22Rv1 (cell line): ENCODE measurements at regions not wholly inside any gene's neighbourhood (a gene's known extent, or its start where the extent isn't known, plus 50 kb on each side); places are given as distances from the start of the nearest gene placed in this dataset.

ENCODE experiments used
- ZFX ChIP-seq: fragments of 450-650 bp; IDR thresholded peaks from 2 replicates; pipeline ENCODE4 v1.6.1; 2017; ENCODE audit warnings: antibody characterized with exemption, borderline replicate concordance
- TF ChIP-seq, protein P1 (sequence below): fragments of 450-650 bp; IDR thresholded peaks from 2 replicates; pipeline ENCODE4 v1.5.1; 2017; ENCODE audit warnings: mild to moderate bottlenecking

DNA sequence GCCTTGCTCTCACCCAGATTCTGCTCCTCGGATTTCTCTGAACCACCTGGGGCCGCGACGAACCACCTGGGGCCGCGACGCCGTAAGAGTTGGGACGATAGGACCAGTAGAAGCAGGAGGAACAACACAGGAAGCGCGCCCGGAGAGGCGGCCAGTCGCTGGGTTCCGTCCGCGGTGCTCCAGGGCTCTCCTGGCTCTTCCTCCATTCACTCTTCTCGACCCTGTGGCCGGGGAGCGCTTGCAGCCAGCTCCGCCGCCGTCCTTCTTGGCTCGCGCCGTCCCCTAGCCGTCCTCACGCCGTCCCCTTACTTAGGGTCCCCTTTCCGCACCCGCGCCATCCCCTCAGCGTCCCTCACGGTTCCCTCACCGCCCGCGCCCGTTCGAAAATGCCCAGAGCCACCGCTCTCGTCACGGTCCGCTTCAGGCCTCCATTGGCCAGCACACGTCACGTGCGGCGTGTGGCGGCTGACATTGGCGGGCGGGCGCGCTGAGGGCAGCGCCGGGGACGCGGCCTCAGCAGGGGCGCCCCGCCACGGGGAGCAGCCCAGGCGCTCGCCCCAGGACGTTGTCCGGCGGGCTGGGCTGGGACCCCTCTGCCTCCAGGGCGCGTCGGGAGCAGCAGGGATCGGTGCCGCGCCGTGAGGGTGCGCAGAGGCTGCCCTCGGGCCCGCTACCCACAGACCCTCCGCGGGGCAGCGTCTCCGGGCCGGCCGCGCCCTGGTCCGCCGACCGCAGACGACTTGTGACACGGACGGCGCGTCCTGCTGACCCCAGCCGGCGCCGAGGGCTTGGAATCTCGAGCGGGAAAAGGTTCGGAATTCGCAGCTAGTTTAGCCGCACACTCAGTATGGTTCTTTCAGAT is 53.7 kb upstream of the PTPDC1 start:
- TF ChIP-seq, protein P1, sequence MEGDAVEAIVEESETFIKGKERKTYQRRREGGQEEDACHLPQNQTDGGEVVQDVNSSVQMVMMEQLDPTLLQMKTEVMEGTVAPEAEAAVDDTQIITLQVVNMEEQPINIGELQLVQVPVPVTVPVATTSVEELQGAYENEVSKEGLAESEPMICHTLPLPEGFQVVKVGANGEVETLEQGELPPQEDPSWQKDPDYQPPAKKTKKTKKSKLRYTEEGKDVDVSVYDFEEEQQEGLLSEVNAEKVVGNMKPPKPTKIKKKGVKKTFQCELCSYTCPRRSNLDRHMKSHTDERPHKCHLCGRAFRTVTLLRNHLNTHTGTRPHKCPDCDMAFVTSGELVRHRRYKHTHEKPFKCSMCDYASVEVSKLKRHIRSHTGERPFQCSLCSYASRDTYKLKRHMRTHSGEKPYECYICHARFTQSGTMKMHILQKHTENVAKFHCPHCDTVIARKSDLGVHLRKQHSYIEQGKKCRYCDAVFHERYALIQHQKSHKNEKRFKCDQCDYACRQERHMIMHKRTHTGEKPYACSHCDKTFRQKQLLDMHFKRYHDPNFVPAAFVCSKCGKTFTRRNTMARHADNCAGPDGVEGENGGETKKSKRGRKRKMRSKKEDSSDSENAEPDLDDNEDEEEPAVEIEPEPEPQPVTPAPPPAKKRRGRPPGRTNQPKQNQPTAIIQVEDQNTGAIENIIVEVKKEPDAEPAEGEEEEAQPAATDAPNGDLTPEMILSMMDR = no peak
- no peak for TF ChIP-seq ZFX
